GM23338 (cell line): ENCODE measurements at regions not wholly inside any gene's neighbourhood (a gene's known extent, or its start where the extent isn't known, plus 50 kb on each side); places are given as distances from the start of the nearest gene placed in this dataset.

ENCODE experiments used
- ATAC-seq: fragments of 200-7000 bp; cut with Tn5 transposase; 3 replicates; pipeline ENCODE4 v1.9.1; 2020
- DNase-seq: peaks from one replicate; pipeline ENCODE4 v3.0.0-alpha.2; 2015; ENCODE audit warnings: low spot score
- H2AFZ ChIP-seq: fragments of 200-600 bp; sonication (generic); 2 replicates; pipeline ENCODE4 v1.8.0; 2016; ENCODE audit warnings: antibody characterized with exemption, mild to moderate bottlenecking, moderate library complexity
- H3F3A ChIP-seq: fragments of 200-600 bp; sonication (generic); replicated peaks from 2 replicates; pipeline ENCODE4 v1.8.0; 2017; ENCODE audit warnings: antibody characterized with exemption, mixed run types, low read depth
- H3K27ac ChIP-seq: fragments of 200-600 bp; sonication (generic); 2 replicates; pipeline ENCODE4 v1.6.1; 2016; ENCODE audit warnings: low read depth
- H3K27me3 ChIP-seq: fragments of 200-600 bp; sonication (generic); 2 replicates; pipeline ENCODE4 v1.8.0; 2016; ENCODE audit warnings: mild to moderate bottlenecking, mixed run types, moderate library complexity; ENCODE audit not compliant: insufficient read depth
- H3K36me3 ChIP-seq: fragments of 200-600 bp; sonication (generic); 2 replicates; pipeline ENCODE4 v1.8.0; 2016; ENCODE audit warnings: mild to moderate bottlenecking; ENCODE audit not compliant: insufficient read depth
- H3K4me1 ChIP-seq: fragments of 200-600 bp; sonication (generic); 2 replicates; pipeline ENCODE4 v1.8.0; 2016; ENCODE audit warnings: mild to moderate bottlenecking, moderate library complexity; ENCODE audit not compliant: insufficient read depth
- H3K4me2 ChIP-seq: fragments of 200-600 bp; sonication (generic); 2 replicates; pipeline ENCODE4 v1.7.1; 2017; ENCODE audit warnings: mixed run types
- H3K4me3 ChIP-seq: fragments of 200-600 bp; sonication (generic); 2 replicates; pipeline ENCODE4 v1.6.1; 2016; ENCODE audit warnings: mixed run types
- H3K79me2 ChIP-seq: fragments of 200-600 bp; sonication (generic); replicated peaks from 2 replicates; pipeline ENCODE4 v1.8.0; 2017; ENCODE audit warnings: mild to moderate bottlenecking; ENCODE audit not compliant: insufficient read depth
- H3K9me2 ChIP-seq: fragments of 200-600 bp; sonication (generic); 2 replicates; pipeline ENCODE4 v1.8.0; 2017; ENCODE audit not compliant: insufficient read depth
- H4K20me1 ChIP-seq: fragments of 200-600 bp; sonication (generic); replicated peaks from 2 replicates; pipeline ENCODE4 v1.8.0; 2017; ENCODE audit warnings: mild to moderate bottlenecking; ENCODE audit not compliant: insufficient read depth
- H3K27ac Mint-ChIP-seq: 2 replicates; pipeline ENCODE4 v1.8.0; 2020; ENCODE audit warnings: inconsistent platforms, mild to moderate bottlenecking, moderate library complexity, mixed read lengths
- H3K27me3 Mint-ChIP-seq: 3 replicates; pipeline ENCODE4 v1.8.0; 2022; ENCODE audit warnings: low read depth, mild to moderate bottlenecking, moderate library complexity, mixed read lengths, inconsistent platforms; ENCODE audit not compliant: insufficient read depth, poor library complexity
- H3K36me3 Mint-ChIP-seq: 3 replicates; pipeline ENCODE4 v1.8.0; 2021; ENCODE audit warnings: low read depth, mild to moderate bottlenecking, inconsistent platforms, moderate library complexity, mixed read lengths
- H3K4me1 Mint-ChIP-seq: 3 replicates; pipeline ENCODE4 v1.8.0; 2020; ENCODE audit warnings: mild to moderate bottlenecking, inconsistent platforms, mixed read lengths
- H3K4me3 Mint-ChIP-seq: 3 replicates; pipeline ENCODE4 v1.8.0; 2021; ENCODE audit warnings: moderate library complexity, mild to moderate bottlenecking, inconsistent platforms, mixed read lengths
- H3K9me3 Mint-ChIP-seq: 3 replicates; pipeline ENCODE4 v1.8.0; 2020; ENCODE audit warnings: moderate library complexity, mild to moderate bottlenecking, inconsistent platforms, mixed read lengths
- CREB1 ChIP-seq: fragments of 250-450 bp; sonication (Bioruptor Pico); IDR thresholded peaks from 2 replicates; pipeline ENCODE4 v1.5.0; 2020; ENCODE audit warnings: low read depth, mild to moderate bottlenecking, moderate library complexity
- EZH2 ChIP-seq: fragments of 200-600 bp; sonication (generic); IDR thresholded peaks from one replicate; pipeline ENCODE4 v1.8.0; 2017; ENCODE audit warnings: antibody characterized with exemption, mild to moderate bottlenecking, low read depth; ENCODE audit not compliant: unreplicated experiment
- EZH2phosphoT487 ChIP-seq: fragments of 200-600 bp; sonication (generic); IDR thresholded peaks from one replicate; pipeline ENCODE4 v1.8.1; 2018; ENCODE audit warnings: antibody characterized with exemption; ENCODE audit not compliant: unreplicated experiment
- JUNB ChIP-seq: IDR thresholded peaks from one replicate; pipeline ENCODE4 v1.6.1; 2016; ENCODE audit warnings: antibody characterized with exemption; ENCODE audit not compliant: unreplicated experiment
- POLR2AphosphoS5 ChIP-seq: IDR thresholded peaks from 2 replicates; pipeline ENCODE4 v1.6.1; 2016; ENCODE audit warnings: antibody characterized with exemption, low read depth
- STAT1 ChIP-seq: IDR thresholded peaks from one replicate; pipeline ENCODE4 v1.6.1; 2016; ENCODE audit warnings: antibody characterized with exemption; ENCODE audit not compliant: unreplicated experiment
- ZNF114 ChIP-seq: fragments of 250-450 bp; sonication (Bioruptor Pico); IDR thresholded peaks from 2 replicates; pipeline ENCODE4 v1.5.0; 2020; ENCODE audit warnings: mild to moderate bottlenecking, moderate library complexity
- ZNF331 ChIP-seq: fragments of 250-450 bp; sonication (Bioruptor Pico); IDR thresholded peaks from 2 replicates; pipeline ENCODE4 v1.5.0; 2020; ENCODE audit warnings: low read depth, mild to moderate bottlenecking, moderate library complexity
- TF ChIP-seq, protein P1 (sequence below): IDR thresholded peaks from one replicate; pipeline ENCODE4 v1.6.1; 2018; ENCODE audit warnings: antibody characterized with exemption; ENCODE audit not compliant: unreplicated experiment
- TF ChIP-seq, protein P2 (sequence below), 2 experiments: fragments of 200-600 bp in 1 of 2; sonication (generic) in 1 of 2; conservative IDR thresholded peaks; 2 replicates each; pipeline versions ENCODE4 v1.5.1 to v1.6.1; 2016 to 2017; ENCODE audit warnings: antibody characterized with exemption in 2 of 2, low read depth in 2 of 2, mild to moderate bottlenecking in 2 of 2, moderate library complexity in 1 of 2
- TF ChIP-seq, protein P3 (sequence below): fragments of 250-450 bp; sonication (Bioruptor Pico); IDR thresholded peaks from 2 replicates; pipeline ENCODE4 v1.5.0; 2020; ENCODE audit warnings: mild to moderate bottlenecking, moderate library complexity
- TF ChIP-seq, protein P4 (sequence below): IDR thresholded peaks from 2 replicates; pipeline ENCODE4 v1.6.1; 2016; ENCODE audit warnings: antibody characterized with exemption

DNA sequence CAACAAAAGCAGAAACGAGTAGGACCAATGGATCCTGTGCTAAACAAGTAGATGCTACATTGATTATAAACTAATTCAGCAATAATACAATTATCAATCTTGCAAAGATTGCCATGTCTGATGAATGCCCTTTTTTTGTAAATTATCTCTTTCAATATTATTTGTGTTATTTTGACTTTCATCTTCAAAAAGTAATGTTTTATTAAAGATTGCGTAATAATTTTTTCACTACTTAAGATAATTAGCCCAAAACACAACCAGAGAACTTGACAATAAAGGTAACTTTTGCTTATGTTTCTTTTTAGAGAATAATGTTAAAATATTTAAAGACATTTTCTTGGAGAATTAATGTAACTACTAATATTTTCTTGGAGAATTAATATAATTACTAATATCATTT, 553.8 kb upstream of the VSTM2A start (continued):
- TF ChIP-seq, protein P1, sequence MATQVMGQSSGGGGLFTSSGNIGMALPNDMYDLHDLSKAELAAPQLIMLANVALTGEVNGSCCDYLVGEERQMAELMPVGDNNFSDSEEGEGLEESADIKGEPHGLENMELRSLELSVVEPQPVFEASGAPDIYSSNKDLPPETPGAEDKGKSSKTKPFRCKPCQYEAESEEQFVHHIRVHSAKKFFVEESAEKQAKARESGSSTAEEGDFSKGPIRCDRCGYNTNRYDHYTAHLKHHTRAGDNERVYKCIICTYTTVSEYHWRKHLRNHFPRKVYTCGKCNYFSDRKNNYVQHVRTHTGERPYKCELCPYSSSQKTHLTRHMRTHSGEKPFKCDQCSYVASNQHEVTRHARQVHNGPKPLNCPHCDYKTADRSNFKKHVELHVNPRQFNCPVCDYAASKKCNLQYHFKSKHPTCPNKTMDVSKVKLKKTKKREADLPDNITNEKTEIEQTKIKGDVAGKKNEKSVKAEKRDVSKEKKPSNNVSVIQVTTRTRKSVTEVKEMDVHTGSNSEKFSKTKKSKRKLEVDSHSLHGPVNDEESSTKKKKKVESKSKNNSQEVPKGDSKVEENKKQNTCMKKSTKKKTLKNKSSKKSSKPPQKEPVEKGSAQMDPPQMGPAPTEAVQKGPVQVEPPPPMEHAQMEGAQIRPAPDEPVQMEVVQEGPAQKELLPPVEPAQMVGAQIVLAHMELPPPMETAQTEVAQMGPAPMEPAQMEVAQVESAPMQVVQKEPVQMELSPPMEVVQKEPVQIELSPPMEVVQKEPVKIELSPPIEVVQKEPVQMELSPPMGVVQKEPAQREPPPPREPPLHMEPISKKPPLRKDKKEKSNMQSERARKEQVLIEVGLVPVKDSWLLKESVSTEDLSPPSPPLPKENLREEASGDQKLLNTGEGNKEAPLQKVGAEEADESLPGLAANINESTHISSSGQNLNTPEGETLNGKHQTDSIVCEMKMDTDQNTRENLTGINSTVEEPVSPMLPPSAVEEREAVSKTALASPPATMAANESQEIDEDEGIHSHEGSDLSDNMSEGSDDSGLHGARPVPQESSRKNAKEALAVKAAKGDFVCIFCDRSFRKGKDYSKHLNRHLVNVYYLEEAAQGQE, result no peak
- TF ChIP-seq STAT1 (no peak), ZNF114 (no peak)

DNA sequence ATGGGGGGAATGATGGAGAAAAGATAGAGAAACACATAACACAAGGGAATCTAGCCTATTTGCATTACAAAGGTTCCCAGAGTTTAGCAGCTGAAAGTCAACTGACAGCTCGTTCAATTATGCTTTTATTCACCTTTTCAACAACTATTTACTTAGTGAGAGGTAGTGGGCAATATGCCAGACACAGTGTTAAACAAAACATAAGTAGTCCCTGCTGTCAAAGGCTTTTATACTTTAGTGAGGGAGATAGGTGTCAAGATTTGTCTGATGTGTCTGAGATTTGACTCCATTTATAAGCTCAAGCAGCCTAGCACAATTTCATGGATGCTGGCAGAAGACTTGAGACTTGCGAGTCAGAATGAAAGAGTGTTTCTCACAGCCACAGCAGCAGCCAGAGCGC, 549.0 kb upstream of the VSTM2A start:
- H2AFZ ChIP-seq, result no peak overlapping the region
- H3K4me2 ChIP-seq, result no peak overlapping the region
- no peaks in the 10 kb centered on the region for H3K79me2 ChIP-seq
- Mint-ChIP-seq H3K36me3 (no peaks in the 10 kb centered on the region), H3K4me3 (no peak overlapping the region), H3K27ac (peak overlapping the region; percentile 70; the same call in 1 of the 2 replicates), H3K4me1 (peaks cover 7% of the 10 kb centered on the region), H3K27me3 (peaks cover 6% of the 10 kb centered on the region), H3K9me3 (no peaks in the 10 kb centered on the region)
- no peaks in the 10 kb centered on the region; the same call in none of the 2 replicates for H3K9me2 ChIP-seq
- DNase-seq (no peak), ATAC-seq (no peak)
- peaks cover 4% of the 10 kb centered on the region; the same call in 1 of the 2 replicates for H3K4me1 ChIP-seq
- H3K36me3 ChIP-seq, result no peaks in the 10 kb centered on the region
- no peak overlapping the region for H3K27ac ChIP-seq
- no peaks in the 10 kb centered on the region for H4K20me1 ChIP-seq
- no peaks in the 10 kb centered on the region for H3K27me3 ChIP-seq
- no peaks in the 10 kb centered on the region for H3F3A ChIP-seq
- no peak overlapping the region for H3K4me3 ChIP-seq
- TF ChIP-seq POLR2AphosphoS5 (no peak), ZNF331 (no peak), STAT1 (no peak), CREB1 (no peak), EZH2phosphoT487 (no peak), ZNF114 (no peak), JUNB (no peak), EZH2 (no peak)
- TF ChIP-seq, protein P2, sequence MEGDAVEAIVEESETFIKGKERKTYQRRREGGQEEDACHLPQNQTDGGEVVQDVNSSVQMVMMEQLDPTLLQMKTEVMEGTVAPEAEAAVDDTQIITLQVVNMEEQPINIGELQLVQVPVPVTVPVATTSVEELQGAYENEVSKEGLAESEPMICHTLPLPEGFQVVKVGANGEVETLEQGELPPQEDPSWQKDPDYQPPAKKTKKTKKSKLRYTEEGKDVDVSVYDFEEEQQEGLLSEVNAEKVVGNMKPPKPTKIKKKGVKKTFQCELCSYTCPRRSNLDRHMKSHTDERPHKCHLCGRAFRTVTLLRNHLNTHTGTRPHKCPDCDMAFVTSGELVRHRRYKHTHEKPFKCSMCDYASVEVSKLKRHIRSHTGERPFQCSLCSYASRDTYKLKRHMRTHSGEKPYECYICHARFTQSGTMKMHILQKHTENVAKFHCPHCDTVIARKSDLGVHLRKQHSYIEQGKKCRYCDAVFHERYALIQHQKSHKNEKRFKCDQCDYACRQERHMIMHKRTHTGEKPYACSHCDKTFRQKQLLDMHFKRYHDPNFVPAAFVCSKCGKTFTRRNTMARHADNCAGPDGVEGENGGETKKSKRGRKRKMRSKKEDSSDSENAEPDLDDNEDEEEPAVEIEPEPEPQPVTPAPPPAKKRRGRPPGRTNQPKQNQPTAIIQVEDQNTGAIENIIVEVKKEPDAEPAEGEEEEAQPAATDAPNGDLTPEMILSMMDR (conservative IDR thresholded peaks at IDR 0.05; ENCODE audit: low read depth in 2 of 2), result no peak
- TF ChIP-seq, protein P3, sequence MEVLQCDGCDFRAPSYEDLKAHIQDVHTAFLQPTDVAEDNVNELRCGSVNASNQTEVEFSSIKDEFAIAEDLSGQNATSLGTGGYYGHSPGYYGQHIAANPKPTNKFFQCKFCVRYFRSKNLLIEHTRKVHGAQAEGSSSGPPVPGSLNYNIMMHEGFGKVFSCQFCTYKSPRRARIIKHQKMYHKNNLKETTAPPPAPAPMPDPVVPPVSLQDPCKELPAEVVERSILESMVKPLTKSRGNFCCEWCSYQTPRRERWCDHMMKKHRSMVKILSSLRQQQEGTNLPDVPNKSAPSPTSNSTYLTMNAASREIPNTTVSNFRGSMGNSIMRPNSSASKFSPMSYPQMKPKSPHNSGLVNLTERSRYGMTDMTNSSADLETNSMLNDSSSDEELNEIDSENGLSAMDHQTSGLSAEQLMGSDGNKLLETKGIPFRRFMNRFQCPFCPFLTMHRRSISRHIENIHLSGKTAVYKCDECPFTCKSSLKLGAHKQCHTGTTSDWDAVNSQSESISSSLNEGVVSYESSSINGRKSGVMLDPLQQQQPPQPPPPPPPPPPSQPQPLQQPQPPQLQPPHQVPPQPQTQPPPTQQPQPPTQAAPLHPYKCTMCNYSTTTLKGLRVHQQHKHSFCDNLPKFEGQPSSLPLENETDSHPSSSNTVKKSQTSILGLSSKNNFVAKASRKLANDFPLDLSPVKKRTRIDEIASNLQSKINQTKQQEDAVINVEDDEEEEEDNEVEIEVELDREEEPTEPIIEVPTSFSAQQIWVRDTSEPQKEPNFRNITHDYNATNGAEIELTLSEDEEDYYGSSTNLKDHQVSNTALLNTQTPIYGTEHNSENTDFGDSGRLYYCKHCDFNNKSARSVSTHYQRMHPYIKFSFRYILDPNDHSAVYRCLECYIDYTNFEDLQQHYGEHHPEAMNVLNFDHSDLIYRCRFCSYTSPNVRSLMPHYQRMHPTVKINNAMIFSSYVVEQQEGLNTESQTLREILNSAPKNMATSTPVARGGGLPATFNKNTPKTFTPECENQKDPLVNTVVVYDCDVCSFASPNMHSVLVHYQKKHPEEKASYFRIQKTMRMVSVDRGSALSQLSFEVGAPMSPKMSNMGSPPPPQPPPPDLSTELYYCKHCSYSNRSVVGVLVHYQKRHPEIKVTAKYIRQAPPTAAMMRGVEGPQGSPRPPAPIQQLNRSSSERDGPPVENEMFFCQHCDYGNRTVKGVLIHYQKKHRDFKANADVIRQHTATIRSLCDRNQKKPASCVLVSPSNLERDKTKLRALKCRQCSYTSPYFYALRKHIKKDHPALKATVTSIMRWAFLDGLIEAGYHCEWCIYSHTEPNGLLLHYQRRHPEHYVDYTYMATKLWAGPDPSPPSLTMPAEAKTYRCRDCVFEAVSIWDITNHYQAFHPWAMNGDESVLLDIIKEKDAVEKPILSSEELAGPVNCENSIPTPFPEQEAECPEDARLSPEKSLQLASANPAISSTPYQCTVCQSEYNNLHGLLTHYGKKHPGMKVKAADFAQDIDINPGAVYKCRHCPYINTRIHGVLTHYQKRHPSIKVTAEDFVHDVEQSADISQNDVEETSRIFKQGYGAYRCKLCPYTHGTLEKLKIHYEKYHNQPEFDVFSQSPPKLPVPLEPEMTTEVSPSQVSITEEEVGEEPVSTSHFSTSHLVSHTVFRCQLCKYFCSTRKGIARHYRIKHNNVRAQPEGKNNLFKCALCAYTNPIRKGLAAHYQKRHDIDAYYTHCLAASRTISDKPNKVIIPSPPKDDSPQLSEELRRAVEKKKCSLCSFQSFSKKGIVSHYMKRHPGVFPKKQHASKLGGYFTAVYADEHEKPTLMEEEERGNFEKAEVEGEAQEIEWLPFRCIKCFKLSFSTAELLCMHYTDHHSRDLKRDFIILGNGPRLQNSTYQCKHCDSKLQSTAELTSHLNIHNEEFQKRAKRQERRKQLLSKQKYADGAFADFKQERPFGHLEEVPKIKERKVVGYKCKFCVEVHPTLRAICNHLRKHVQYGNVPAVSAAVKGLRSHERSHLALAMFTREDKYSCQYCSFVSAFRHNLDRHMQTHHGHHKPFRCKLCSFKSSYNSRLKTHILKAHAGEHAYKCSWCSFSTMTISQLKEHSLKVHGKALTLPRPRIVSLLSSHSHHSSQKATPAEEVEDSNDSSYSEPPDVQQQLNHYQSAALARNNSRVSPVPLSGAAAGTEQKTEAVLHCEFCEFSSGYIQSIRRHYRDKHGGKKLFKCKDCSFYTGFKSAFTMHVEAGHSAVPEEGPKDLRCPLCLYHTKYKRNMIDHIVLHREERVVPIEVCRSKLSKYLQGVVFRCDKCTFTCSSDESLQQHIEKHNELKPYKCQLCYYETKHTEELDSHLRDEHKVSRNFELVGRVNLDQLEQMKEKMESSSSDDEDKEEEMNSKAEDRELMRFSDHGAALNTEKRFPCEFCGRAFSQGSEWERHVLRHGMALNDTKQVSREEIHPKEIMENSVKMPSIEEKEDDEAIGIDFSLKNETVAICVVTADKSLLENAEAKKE, result no peak
- TF ChIP-seq, protein P4, sequence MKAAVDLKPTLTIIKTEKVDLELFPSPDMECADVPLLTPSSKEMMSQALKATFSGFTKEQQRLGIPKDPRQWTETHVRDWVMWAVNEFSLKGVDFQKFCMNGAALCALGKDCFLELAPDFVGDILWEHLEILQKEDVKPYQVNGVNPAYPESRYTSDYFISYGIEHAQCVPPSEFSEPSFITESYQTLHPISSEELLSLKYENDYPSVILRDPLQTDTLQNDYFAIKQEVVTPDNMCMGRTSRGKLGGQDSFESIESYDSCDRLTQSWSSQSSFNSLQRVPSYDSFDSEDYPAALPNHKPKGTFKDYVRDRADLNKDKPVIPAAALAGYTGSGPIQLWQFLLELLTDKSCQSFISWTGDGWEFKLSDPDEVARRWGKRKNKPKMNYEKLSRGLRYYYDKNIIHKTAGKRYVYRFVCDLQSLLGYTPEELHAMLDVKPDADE, result no peak
